ENCODE measurements at regions not wholly inside any gene's neighbourhood (a gene's known extent, or its start where the extent isn't known, plus 50 kb on each side); places are given as distances from the start of the nearest gene placed in this dataset.

- DNase-seq (ENCODE audit: low read depth) (peak; percentile 100), FAIRE-seq (peak; percentile 66)
- Histone ChIP-seq H3K4me3 (ENCODE audit: low read depth, low read length) (no peak overlapping the region), H3K27me3 (ENCODE audit: control insufficient read depth, insufficient read depth, low read length) (no peaks in the 10 kb centered on the region), H3K36me3 (ENCODE audit: control insufficient read depth, insufficient read depth, low read length) (no peaks in the 10 kb centered on the region)
- TF ChIP-seq CTCF (IDR thresholded peaks at IDR 0.05; ENCODE audit: insufficient read depth, low read length, severe bottlenecking): no peak
Observed at GRCh38 chr4:138951764-138952163, 63.8 kb upstream of the NOCT start.

- Histone ChIP-seq H3K4me3 (ENCODE audit: low read depth, low read length) (no peak overlapping the region), H3K36me3 (ENCODE audit: control insufficient read depth, insufficient read depth, low read length) (no peaks in the 10 kb centered on the region), H3K27me3 (ENCODE audit: control insufficient read depth, insufficient read depth, low read length) (no peaks in the 10 kb centered on the region)
- FAIRE-seq (no peak), DNase-seq (ENCODE audit: low read depth) (no peak)
- TF ChIP-seq CTCF (IDR thresholded peaks at IDR 0.05; ENCODE audit: insufficient read depth, low read length, severe bottlenecking): no peak
Observed at GRCh38 chr4:138949866-138950265, 65.7 kb upstream of the NOCT start.

GRCh38 chr4:138948918-138949317 lies 66.7 kb upstream of the NOCT start:
- Histone ChIP-seq H3K36me3 (ENCODE audit: control insufficient read depth, insufficient read depth, low read length) (no peaks in the 10 kb centered on the region), H3K4me3 (ENCODE audit: low read depth, low read length) (no peak overlapping the region), H3K27me3 (ENCODE audit: control insufficient read depth, insufficient read depth, low read length) (no peaks in the 10 kb centered on the region)
- FAIRE-seq: no peak
- DNase-seq (ENCODE audit: low read depth): peak; percentile 72
- no peak for TF ChIP-seq CTCF (IDR thresholded peaks at IDR 0.05; ENCODE audit: insufficient read depth, low read length, severe bottlenecking)

GRCh38 chr4:138946306-138946705 lies 69.3 kb upstream of the NOCT start:
- no peak for TF ChIP-seq CTCF (IDR thresholded peaks at IDR 0.05; ENCODE audit: insufficient read depth, low read length, severe bottlenecking)
- no peak for DNase-seq (ENCODE audit: low read depth)
- no peak for FAIRE-seq
- Histone ChIP-seq H3K36me3 (ENCODE audit: control insufficient read depth, insufficient read depth, low read length) (no peaks in the 10 kb centered on the region), H3K27me3 (ENCODE audit: control insufficient read depth, insufficient read depth, low read length) (no peaks in the 10 kb centered on the region), H3K4me3 (ENCODE audit: low read depth, low read length) (no peak overlapping the region)

GRCh38 chr4:138945840-138946239 lies 69.7 kb upstream of the NOCT start:
- no peaks in the 10 kb centered on the region for H3K27me3 ChIP-seq (ENCODE audit: control insufficient read depth, insufficient read depth, low read length)
- FAIRE-seq (no peak), DNase-seq (ENCODE audit: low read depth) (no peak)
- H3K4me3 ChIP-seq (ENCODE audit: low read depth, low read length): no peak overlapping the region
- TF ChIP-seq CTCF (IDR thresholded peaks at IDR 0.05; ENCODE audit: insufficient read depth, low read length, severe bottlenecking): no peak
- no peaks in the 10 kb centered on the region for H3K36me3 ChIP-seq (ENCODE audit: control insufficient read depth, insufficient read depth, low read length)

GRCh38 chr4:138945401-138945800 lies 70.2 kb upstream of the NOCT start:
- no peak for FAIRE-seq
- Histone ChIP-seq H3K4me3 (ENCODE audit: low read depth, low read length) (no peak overlapping the region), H3K27me3 (ENCODE audit: control insufficient read depth, insufficient read depth, low read length) (no peaks in the 10 kb centered on the region), H3K36me3 (ENCODE audit: control insufficient read depth, insufficient read depth, low read length) (no peaks in the 10 kb centered on the region)
- peak; percentile 56 for DNase-seq (ENCODE audit: low read depth)
- TF ChIP-seq CTCF (IDR thresholded peaks at IDR 0.05; ENCODE audit: insufficient read depth, low read length, severe bottlenecking): no peak
